Osteocyte (in vitro differentiated cells): ENCODE measurements at regions not wholly inside any gene's neighbourhood (a gene's known extent, or its start where the extent isn't known, plus 50 kb on each side); places are given as distances from the start of the nearest gene placed in this dataset.

Experiments
- DNase-seq: peaks from one replicate; pipeline ENCODE4 v3.0.0; 2021; ENCODE audit warnings: mixed read lengths; ENCODE audit not compliant: unreplicated experiment; ENCODE audit errors: extremely low spot score
- H3K27ac Mint-ChIP-seq: one replicate; pipeline ENCODE4 v1.8.0; 2021; ENCODE audit warnings: mild to moderate bottlenecking, mixed read lengths; ENCODE audit not compliant: unreplicated experiment
- H3K27me3 Mint-ChIP-seq: one replicate; pipeline ENCODE4 v1.8.0; 2021; ENCODE audit warnings: mixed read lengths; ENCODE audit not compliant: unreplicated experiment
- H3K36me3 Mint-ChIP-seq: one replicate; pipeline ENCODE4 v1.8.0; 2021; ENCODE audit warnings: mixed read lengths; ENCODE audit not compliant: unreplicated experiment
- H3K4me1 Mint-ChIP-seq: one replicate; pipeline ENCODE4 v1.8.0; 2021; ENCODE audit warnings: mixed read lengths; ENCODE audit not compliant: unreplicated experiment
- H3K4me3 Mint-ChIP-seq: one replicate; pipeline ENCODE4 v1.8.0; 2021; ENCODE audit warnings: mild to moderate bottlenecking, moderate library complexity, mixed read lengths; ENCODE audit not compliant: unreplicated experiment
- H3K9me3 Mint-ChIP-seq: one replicate; pipeline ENCODE4 v1.8.0; 2021; ENCODE audit warnings: mixed read lengths; ENCODE audit not compliant: unreplicated experiment
- TF ChIP-seq, protein P1 (sequence below): fragments of 200-600 bp; sonication (generic); IDR thresholded peaks from 2 replicates; pipeline ENCODE4 v1.5.0; 2021; ENCODE audit warnings: antibody characterized with exemption, mild to moderate bottlenecking, moderate library complexity

DNA sequence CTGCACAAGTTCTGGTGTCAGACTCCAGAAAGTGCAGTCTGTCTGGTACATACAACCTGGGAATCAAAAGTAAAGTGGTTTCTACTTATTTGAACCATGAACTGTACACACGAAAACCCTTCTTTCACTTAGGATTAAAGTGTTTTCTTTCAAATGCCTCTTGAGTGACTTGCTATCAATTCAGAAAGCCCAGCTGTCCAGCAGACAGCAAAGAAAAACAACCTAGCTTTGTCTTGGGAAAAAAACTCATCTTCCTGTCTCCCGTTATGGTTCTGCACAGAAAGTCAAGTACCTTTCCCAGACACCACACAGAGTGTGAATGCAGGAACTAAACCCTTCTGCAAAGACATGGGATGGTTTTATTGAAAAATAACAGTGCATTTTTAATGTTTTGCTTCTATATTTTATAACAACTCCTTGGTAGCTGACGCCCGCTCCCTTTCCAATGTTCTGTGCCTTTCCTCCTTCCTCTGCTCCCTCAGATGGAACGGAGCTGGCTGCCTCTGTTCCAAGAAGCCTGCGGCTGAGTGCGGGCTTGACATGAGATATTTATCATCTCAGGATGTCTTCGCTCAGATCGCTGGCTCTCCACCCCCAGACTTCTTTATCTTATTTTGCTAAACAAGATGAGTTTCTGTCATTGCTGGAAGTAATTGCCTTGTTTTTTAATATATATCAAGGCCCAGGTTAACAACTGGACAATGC, 322.3 kb upstream of the B3GAT1 start:
- no peak for DNase-seq
- H3K9me3 Mint-ChIP-seq, result no peaks in the 10 kb centered on the region
- no peaks in the 10 kb centered on the region for H3K36me3 Mint-ChIP-seq
- peak overlapping the region; percentile 75 for H3K27ac Mint-ChIP-seq
- no peaks in the 10 kb centered on the region for H3K27me3 Mint-ChIP-seq
- no peak overlapping the region for H3K4me3 Mint-ChIP-seq
- H3K4me1 Mint-ChIP-seq, result peaks cover 24% of the 10 kb centered on the region
- TF ChIP-seq, protein P1, sequence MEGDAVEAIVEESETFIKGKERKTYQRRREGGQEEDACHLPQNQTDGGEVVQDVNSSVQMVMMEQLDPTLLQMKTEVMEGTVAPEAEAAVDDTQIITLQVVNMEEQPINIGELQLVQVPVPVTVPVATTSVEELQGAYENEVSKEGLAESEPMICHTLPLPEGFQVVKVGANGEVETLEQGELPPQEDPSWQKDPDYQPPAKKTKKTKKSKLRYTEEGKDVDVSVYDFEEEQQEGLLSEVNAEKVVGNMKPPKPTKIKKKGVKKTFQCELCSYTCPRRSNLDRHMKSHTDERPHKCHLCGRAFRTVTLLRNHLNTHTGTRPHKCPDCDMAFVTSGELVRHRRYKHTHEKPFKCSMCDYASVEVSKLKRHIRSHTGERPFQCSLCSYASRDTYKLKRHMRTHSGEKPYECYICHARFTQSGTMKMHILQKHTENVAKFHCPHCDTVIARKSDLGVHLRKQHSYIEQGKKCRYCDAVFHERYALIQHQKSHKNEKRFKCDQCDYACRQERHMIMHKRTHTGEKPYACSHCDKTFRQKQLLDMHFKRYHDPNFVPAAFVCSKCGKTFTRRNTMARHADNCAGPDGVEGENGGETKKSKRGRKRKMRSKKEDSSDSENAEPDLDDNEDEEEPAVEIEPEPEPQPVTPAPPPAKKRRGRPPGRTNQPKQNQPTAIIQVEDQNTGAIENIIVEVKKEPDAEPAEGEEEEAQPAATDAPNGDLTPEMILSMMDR, result no peak

- TF ChIP-seq, protein P1, result no peak
- no peaks in the 10 kb centered on the region for H3K36me3 Mint-ChIP-seq
- no peak for DNase-seq
- H3K9me3 Mint-ChIP-seq, result no peaks in the 10 kb centered on the region
- H3K4me1 Mint-ChIP-seq, result peaks cover 24% of the 10 kb centered on the region
- H3K4me3 Mint-ChIP-seq, result no peak overlapping the region
- H3K27ac Mint-ChIP-seq, result no peak overlapping the region
- no peaks in the 10 kb centered on the region for H3K27me3 Mint-ChIP-seq
These were observed 321.6 kb upstream of the B3GAT1 start for GRCh38 chr11:134733646-134734045.

DNA sequence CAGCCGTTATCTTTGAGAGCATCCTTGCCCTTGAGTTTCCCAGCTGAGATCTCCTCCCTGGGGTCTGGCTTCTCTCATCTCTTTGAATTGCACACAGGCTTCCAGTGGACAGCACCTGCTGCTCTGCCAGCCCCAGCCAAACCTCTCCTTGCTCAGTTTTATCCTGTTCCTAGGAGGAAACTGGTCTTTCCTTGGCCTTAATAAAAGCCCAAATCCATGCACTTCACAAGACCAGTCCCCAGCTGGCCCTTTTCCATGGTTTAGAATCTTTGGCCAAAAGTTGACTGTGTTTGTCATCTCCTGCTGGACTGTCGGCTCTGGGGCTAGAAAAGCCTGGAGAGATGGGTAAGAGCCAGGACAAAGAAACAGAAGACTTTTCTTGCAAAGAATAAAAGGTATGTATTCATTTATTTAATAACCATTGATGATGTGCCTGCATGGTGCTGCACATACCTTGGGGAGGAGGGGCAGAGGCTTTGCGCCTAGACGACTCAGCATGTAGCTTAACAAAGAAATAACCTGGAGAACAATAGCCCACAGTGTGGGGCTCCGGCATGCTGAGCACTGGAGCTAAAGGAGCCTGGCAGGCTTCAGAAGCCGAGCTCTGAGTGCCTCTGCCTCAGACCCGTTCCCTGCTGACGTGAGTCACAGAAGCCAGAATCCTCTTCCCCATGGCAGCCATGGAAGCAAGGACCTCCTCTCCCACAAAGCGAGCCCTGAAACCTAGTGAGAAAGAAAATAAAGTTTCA, 319.3 kb upstream of the B3GAT1 start:
- H3K36me3 Mint-ChIP-seq, result no peaks in the 10 kb centered on the region
- DNase-seq, result no peak
- no peaks in the 10 kb centered on the region for H3K27me3 Mint-ChIP-seq
- no peak overlapping the region for H3K4me3 Mint-ChIP-seq
- TF ChIP-seq, protein P1, result no peak
- no peaks in the 10 kb centered on the region for H3K9me3 Mint-ChIP-seq
- no peak overlapping the region for H3K27ac Mint-ChIP-seq
- peaks cover 21% of the 10 kb centered on the region for H3K4me1 Mint-ChIP-seq

GRCh38 chr11:134730561-134731212, 318.6 kb upstream of the B3GAT1 start:
- TF ChIP-seq, protein P1, result no peak
- H3K36me3 Mint-ChIP-seq, result no peaks in the 10 kb centered on the region
- no peak overlapping the region for H3K4me3 Mint-ChIP-seq
- H3K27ac Mint-ChIP-seq, result no peak overlapping the region
- H3K4me1 Mint-ChIP-seq, result peaks cover 19% of the 10 kb centered on the region
- H3K9me3 Mint-ChIP-seq, result no peaks in the 10 kb centered on the region
- H3K27me3 Mint-ChIP-seq, result no peaks in the 10 kb centered on the region
- no peak for DNase-seq

- Mint-ChIP-seq H3K27me3 (no peaks in the 10 kb centered on the region), H3K4me3 (no peak overlapping the region), H3K27ac (no peak overlapping the region), H3K4me1 (peaks cover 19% of the 10 kb centered on the region), H3K36me3 (no peaks in the 10 kb centered on the region), H3K9me3 (no peaks in the 10 kb centered on the region)
- TF ChIP-seq, protein P1, result no peak
- DNase-seq, result no peak
These were observed 318.1 kb upstream of the B3GAT1 start for GRCh38 chr11:134730101-134730500.
